GM12891 (cell line): ENCODE measurements at regions not wholly inside any gene's neighbourhood (a gene's known extent, or its start where the extent isn't known, plus 50 kb on each side); places are given as distances from the start of the nearest gene placed in this dataset.

Source experiments
- PAX5 ChIP-seq: IDR thresholded peaks from 2 replicates; pipeline ENCODE4 v1.6.1; 2011; ENCODE audit warnings: low read length, moderate library complexity, mild to moderate bottlenecking; ENCODE audit not compliant: insufficient read depth, severe bottlenecking
- POLR2A ChIP-seq: IDR thresholded peaks from 2 replicates; pipeline ENCODE4 v1.6.1; 2011; ENCODE audit warnings: low read depth, low read length, control low read depth
- POU2F2 ChIP-seq: IDR thresholded peaks from 2 replicates; pipeline ENCODE4 v1.6.1; 2011; ENCODE audit warnings: low read depth, mild to moderate bottlenecking, control low read depth, low read length, moderate library complexity
- TAF1 ChIP-seq: IDR thresholded peaks from 2 replicates; pipeline ENCODE4 v1.6.1; 2011; ENCODE audit warnings: low read depth, low read length, control low read depth

- TF ChIP-seq POU2F2 (no peak), POLR2A (no peak), TAF1 (no peak), PAX5 (no peak)
Observed at GRCh38 chr10:3573498-3573897, 211.5 kb downstream of the KLF6 start.
